IMR-90 (cell line): ENCODE measurements at regions not wholly inside any gene's neighbourhood (a gene's known extent, or its start where the extent isn't known, plus 50 kb on each side); places are given as distances from the start of the nearest gene placed in this dataset.
"Not testable (repeated sequence)": the region's sequence is repeated elsewhere in the genome, so short reads cannot be mapped to it uniquely, and the experiment has no call there.

Experiments
- ATAC-seq: fragments of 200-7000 bp; cut with Tn5 transposase; 2 replicates; pipeline ENCODE4 v1.9.1; 2020; ENCODE audit warnings: low read depth, mild to moderate bottlenecking, moderate library complexity
- BruUV-seq: library from RNA; stranded (reverse); fragments of 400-500 nt; replicated peaks from 2 replicates; lab custom pipeline; 2021; lab: Mats Ljungman, UMichigan
- CTCF ChIA-PET: fragments of 300-600 bp; formaldehyde crosslinking; extraction: SDS; loops from one replicate; lab custom pipeline; 2021; ENCODE audit warnings: antibody characterized with exemption; lab: Yijun Ruan, JAX
- POLR2A ChIA-PET: fragments of 300-600 bp; sonication (Branson Sonifier 250); formaldehyde crosslinking; loops from one replicate; lab custom pipeline; 2022; ENCODE audit warnings: antibody characterized with exemption; ENCODE audit not compliant: unreplicated experiment; lab: Charles Lee
- DNase-seq: peaks from one replicate; pipeline ENCODE4 v3.0.0; 2013
- H2AFZ ChIP-seq: replicated peaks from 2 replicates; pipeline ENCODE3; 2013; ENCODE audit warnings: low read length, mild to moderate bottlenecking; ENCODE audit not compliant: poor library complexity
- H2AK5ac ChIP-seq: 2 replicates; pipeline ENCODE4 v1.6.1; 2013; ENCODE audit warnings: low read depth, low read length, inconsistent platforms
- H2AK9ac ChIP-seq: replicated peaks from 2 replicates; pipeline ENCODE3; 2013; ENCODE audit warnings: mild to moderate bottlenecking, low read depth, low read length, moderate library complexity; ENCODE audit not compliant: poor library complexity
- H2BK120ac ChIP-seq: 2 replicates; pipeline ENCODE4 v1.6.1; 2013; ENCODE audit warnings: low read depth, low read length, inconsistent platforms
- H2BK15ac ChIP-seq: 3 replicates; pipeline ENCODE4 v1.6.1; 2013; ENCODE audit warnings: low read depth, low read length, inconsistent platforms
- H2BK20ac ChIP-seq: 2 replicates; pipeline ENCODE4 v1.6.1; 2013; ENCODE audit warnings: low read depth, mild to moderate bottlenecking, inconsistent platforms, low read length, moderate library complexity
- H2BK5ac ChIP-seq: 2 replicates; pipeline ENCODE4 v1.6.1; 2013; ENCODE audit warnings: mild to moderate bottlenecking, low read depth, low read length, inconsistent platforms; ENCODE audit not compliant: poor library complexity, severe bottlenecking
- H3K14ac ChIP-seq: replicated peaks from 2 replicates; pipeline ENCODE4 v1.6.1; 2013; ENCODE audit warnings: low read depth, low read length, inconsistent platforms
- H3K18ac ChIP-seq: 2 replicates; pipeline ENCODE4 v1.6.1; 2013; ENCODE audit warnings: low read depth, low read length, control low read depth
- H3K23ac ChIP-seq: 2 replicates; pipeline ENCODE4 v1.6.1; 2013; ENCODE audit warnings: low read depth, low read length, inconsistent platforms
- H3K27ac ChIP-seq: 2 replicates; pipeline ENCODE4 v1.5.1; 2013; ENCODE audit warnings: mild to moderate bottlenecking, control low read depth, low read length; ENCODE audit not compliant: insufficient read depth
- H3K27me3 ChIP-seq: 2 replicates; pipeline ENCODE4 v1.6.1; 2013; ENCODE audit warnings: low read length; ENCODE audit not compliant: control insufficient read depth, insufficient read depth
- H3K36me3 ChIP-seq: 2 replicates; pipeline ENCODE4 v1.6.1; 2013; ENCODE audit warnings: low read length, mixed read lengths; ENCODE audit not compliant: control insufficient read depth, insufficient read depth
- H3K4ac ChIP-seq: 2 replicates; pipeline ENCODE4 v1.6.1; 2013; ENCODE audit warnings: low read depth, low read length, inconsistent platforms
- H3K4me1 ChIP-seq: 2 replicates; pipeline ENCODE4 v1.6.1; 2013; ENCODE audit warnings: low read length, mixed read lengths; ENCODE audit not compliant: control insufficient read depth, insufficient read depth
- H3K4me2 ChIP-seq: 2 replicates; pipeline ENCODE4 v1.6.1; 2013; ENCODE audit warnings: low read depth, mild to moderate bottlenecking, control low read depth, low read length, moderate library complexity
- H3K4me3 ChIP-seq: 2 replicates; pipeline ENCODE4 v1.5.1; 2013; ENCODE audit warnings: low read depth, mild to moderate bottlenecking, control low read depth, low read length, moderate library complexity; ENCODE audit not compliant: insufficient read depth
- H3K56ac ChIP-seq: 2 replicates; pipeline ENCODE4 v1.6.1; 2013; ENCODE audit warnings: low read length, inconsistent platforms; ENCODE audit not compliant: insufficient read depth; ENCODE audit errors: extremely low read depth
- H3K79me1 ChIP-seq, 2 experiments: 2 replicates each; pipeline ENCODE4 v1.6.1; 2013; ENCODE audit warnings: low read length in 2 of 2, inconsistent platforms in 1 of 2, low read depth in 1 of 2
- H3K9ac ChIP-seq: 2 replicates; pipeline ENCODE4 v1.6.1; 2013; ENCODE audit warnings: low read depth, low read length, control low read depth
- H3K9me1 ChIP-seq: 2 replicates; pipeline ENCODE4 v1.6.1; 2013; ENCODE audit warnings: low read length, inconsistent platforms; ENCODE audit not compliant: insufficient read depth
- H3K9me3 ChIP-seq: 2 replicates; pipeline ENCODE4 v1.6.1; 2013; ENCODE audit warnings: low read length; ENCODE audit not compliant: control insufficient read depth, insufficient read depth
- H4K20me1 ChIP-seq: 2 replicates; pipeline ENCODE4 v1.6.1; 2013; ENCODE audit warnings: low read length, inconsistent platforms; ENCODE audit not compliant: insufficient read depth
- H4K5ac ChIP-seq: 2 replicates; pipeline ENCODE4 v1.6.1; 2013; ENCODE audit warnings: mild to moderate bottlenecking, low read depth, low read length, control low read depth
- H4K8ac ChIP-seq, 2 experiments: 2 replicates each; pipeline ENCODE4 v1.6.1; 2013; ENCODE audit warnings: low read depth in 2 of 2, low read length in 2 of 2, control low read depth in 1 of 2, inconsistent platforms in 1 of 2
- H4K91ac ChIP-seq: 2 replicates; pipeline ENCODE4 v1.6.1; 2013; ENCODE audit warnings: low read depth, low read length, inconsistent platforms; ENCODE audit not compliant: insufficient read depth
- WGBS, 2 experiments: methylation state at CpG; one replicate each; pipeline versions ENCODE4 v1.1.5 to v1.1.7; 2013; ENCODE audit warnings: missing lambda C conversion rate in 2 of 2; ENCODE audit not compliant: insufficient read length in 1 of 2; ENCODE audit errors: extremely low coverage in 2 of 2; 5-methylcytosine and 5-hydroxymethylcytosine counted together
- dilution Hi-C: fragments of 300-500 bp; cut with HindIII; formaldehyde crosslinking; loops from one replicate; pipeline ENCODE4 v1.14.3; 2018; ENCODE audit warnings: low sequenced_read_pairs; ENCODE audit not compliant: unreplicated experiment
- in situ Hi-C: fragments of 300-500 bp; cut with MboI; formaldehyde crosslinking; loops from 3 replicates; pipeline ENCODE4 v1.14.3; 2019; ENCODE audit warnings: low sequenced_read_pairs, inconsistent platforms, mixed read lengths
- intact Hi-C: fragments of 100-400 bp; cut with micrococcal nuclease; formaldehyde crosslinking; loops from 2 replicates; pipeline ENCODE4 v1.10.0; 2022

- DNase-seq, dilution Hi-C loops, H3K36me3 ChIP-seq, H3K9me3 ChIP-seq, H3K4me2 ChIP-seq, H2AFZ ChIP-seq, intact Hi-C loops, H4K8ac ChIP-seq, H2BK15ac ChIP-seq, H3K23ac ChIP-seq, H2AK5ac ChIP-seq, H3K27ac ChIP-seq, H3K56ac ChIP-seq, H4K91ac ChIP-seq, H3K4ac ChIP-seq, H3K18ac ChIP-seq, BruUV-seq, H3K9me1 ChIP-seq, ATAC-seq, H2AK9ac ChIP-seq, H3K4me1 ChIP-seq, in situ Hi-C loops, H2BK5ac ChIP-seq, H3K9ac ChIP-seq, H4K20me1 ChIP-seq, H2BK20ac ChIP-seq, H3K27me3 ChIP-seq, H3K14ac ChIP-seq, H2BK120ac ChIP-seq, H3K79me1 ChIP-seq, H3K4me3 ChIP-seq, H4K5ac ChIP-seq, CTCF ChIA-PET, POLR2A ChIA-PET: not testable (repeated sequence)
- 60% methylated on average over 2 of the region's 5 CpGs; no CpG with 5 or more reads in 1 of the 2 experiments for whole genome bisulfite sequencing, 2 experiments
Measured at GRCh38 chr16:76716251-76716650, 439.1 kb downstream of the CNTNAP4 start.
